Mammary epithelial cell (primary cell): ENCODE measurements at regions not wholly inside any gene's neighbourhood (a gene's known extent, or its start where the extent isn't known, plus 50 kb on each side); places are given as distances from the start of the nearest gene placed in this dataset.
"Not testable (repeated sequence)": the region's sequence is repeated elsewhere in the genome, so short reads cannot be mapped to it uniquely, and the experiment has no call there.

ENCODE experiments used
- CTCF ChIP-seq, 2 donors: IDR thresholded peaks in 1 of 2; conservative IDR thresholded peaks in 1 of 2; 2 replicates each; pipeline ENCODE4 v1.5.1; 2011 to 2012; ENCODE audit warnings: inconsistent platforms in 2 of 2, low read length in 2 of 2, mild to moderate bottlenecking in 2 of 2, control low read depth in 1 of 2, low read depth in 1 of 2; ENCODE audit not compliant: insufficient read depth in 1 of 2; ENCODE audit errors: extremely low read depth in 1 of 2
- EZH2 ChIP-seq: IDR thresholded peaks from 2 replicates; pipeline ENCODE4 v1.6.1; 2012; ENCODE audit warnings: low read length, inconsistent platforms, borderline replicate concordance

- not testable (repeated sequence) for TF ChIP-seq CTCF (conservative IDR thresholded peaks at IDR 0.05 in 1 of 2, IDR thresholded peaks at IDR 0.05 in 1 of 2; ENCODE audit: extremely low read depth in 1 of 2, insufficient read depth in 1 of 2, low read depth in 1 of 2, low read length in 2 of 2); EZH2
These were observed 58.2 kb upstream of the ZNF280D start for GRCh38 chr15:56791521-56791920.
